RWPE2 (cell line): ENCODE measurements at regions not wholly inside any gene's neighbourhood (a gene's known extent, or its start where the extent isn't known, plus 50 kb on each side); places are given as distances from the start of the nearest gene placed in this dataset.

ENCODE experiments used
- ATAC-seq: fragments of 200-7000 bp; cut with Tn5 transposase; 3 replicates; pipeline ENCODE4 v1.9.1; 2021; ENCODE audit warnings: low read depth
- DNase-seq: peaks from one replicate; pipeline ENCODE4 v3.0.0-alpha.2; 2020; ENCODE audit warnings: low spot score
- H3K27ac ChIP-seq: fragments of 450-650 bp; 2 replicates; pipeline ENCODE4 v1.5.1; 2017; ENCODE audit warnings: mild to moderate bottlenecking; ENCODE audit not compliant: poor library complexity, severe bottlenecking
- H3K27me3 ChIP-seq: fragments of 250-450 bp; sonication (Bioruptor Pico); 2 replicates; pipeline ENCODE4 v1.5.1; 2021; ENCODE audit warnings: mild to moderate bottlenecking, moderate library complexity; ENCODE audit not compliant: insufficient read depth, poor library complexity, severe bottlenecking
- H3K36me3 ChIP-seq: fragments of 250-450 bp; sonication (Bioruptor Pico); 2 replicates; pipeline ENCODE4 v1.5.1; 2020; ENCODE audit warnings: low read depth, mild to moderate bottlenecking, moderate library complexity
- H3K4me1 ChIP-seq: fragments of 250-450 bp; sonication (Bioruptor Pico); 2 replicates; pipeline ENCODE4 v1.5.1; 2021; ENCODE audit warnings: mild to moderate bottlenecking, moderate library complexity; ENCODE audit not compliant: insufficient read depth, poor library complexity, severe bottlenecking
- H3K4me3 ChIP-seq: fragments of 250-450 bp; sonication (Bioruptor Pico); 2 replicates; pipeline ENCODE4 v1.5.1; 2021; ENCODE audit warnings: mild to moderate bottlenecking, moderate library complexity; ENCODE audit not compliant: severe bottlenecking
- H3K9me3 ChIP-seq: fragments of 250-450 bp; sonication (Bioruptor Pico); 2 replicates; pipeline ENCODE4 v1.5.1; 2021; ENCODE audit warnings: mild to moderate bottlenecking, moderate library complexity; ENCODE audit not compliant: severe bottlenecking
- CTCF ChIP-seq: fragments of 450-650 bp; IDR thresholded peaks from one replicate; pipeline ENCODE4 v1.5.1; 2017; ENCODE audit warnings: mild to moderate bottlenecking, moderate library complexity; ENCODE audit not compliant: poor library complexity, severe bottlenecking

GRCh38 chr1:222062640-222063039 lies 320.8 kb upstream of the DUSP10 start:
- Histone ChIP-seq H3K27me3 (no peaks in the 10 kb centered on the region), H3K9me3 (no peaks in the 10 kb centered on the region), H3K27ac (no peak overlapping the region), H3K36me3 (no peaks in the 10 kb centered on the region), H3K4me1 (no peaks in the 10 kb centered on the region), H3K4me3 (no peak overlapping the region)
- no peak for TF ChIP-seq CTCF
- no peak for ATAC-seq
- no peak for DNase-seq

- TF ChIP-seq CTCF: no peak
- H3K9me3 ChIP-seq: no peaks in the 10 kb centered on the region
- H3K27ac ChIP-seq: no peak overlapping the region
- ATAC-seq: no peak
- no peaks in the 10 kb centered on the region for H3K4me1 ChIP-seq
- no peaks in the 10 kb centered on the region for H3K36me3 ChIP-seq
- H3K4me3 ChIP-seq: no peak overlapping the region
- no peaks in the 10 kb centered on the region for H3K27me3 ChIP-seq
- DNase-seq: no peak
Observed at GRCh38 chr1:222061711-222062359, 319.9 kb upstream of the DUSP10 start.

GRCh38 chr1:222060210-222060916 lies 318.5 kb upstream of the DUSP10 start:
- Histone ChIP-seq H3K27ac (no peak overlapping the region), H3K4me3 (no peak overlapping the region), H3K27me3 (no peaks in the 10 kb centered on the region), H3K9me3 (no peaks in the 10 kb centered on the region), H3K4me1 (no peaks in the 10 kb centered on the region), H3K36me3 (no peaks in the 10 kb centered on the region)
- DNase-seq (no peak), ATAC-seq (no peak)
- TF ChIP-seq CTCF: no peak

- Histone ChIP-seq H3K4me3 (no peak overlapping the region), H3K4me1 (no peaks in the 10 kb centered on the region), H3K27ac (no peak overlapping the region), H3K36me3 (no peaks in the 10 kb centered on the region), H3K27me3 (no peaks in the 10 kb centered on the region), H3K9me3 (no peaks in the 10 kb centered on the region)
- ATAC-seq: no peak
- no peak for TF ChIP-seq CTCF
- DNase-seq: no peak
Observed at GRCh38 chr1:222058249-222058648, 316.4 kb upstream of the DUSP10 start.

- no peaks in the 10 kb centered on the region for H3K27me3 ChIP-seq
- no peaks in the 10 kb centered on the region for H3K9me3 ChIP-seq
- H3K36me3 ChIP-seq: no peaks in the 10 kb centered on the region
- no peak overlapping the region for H3K27ac ChIP-seq
- no peaks in the 10 kb centered on the region for H3K4me1 ChIP-seq
- H3K4me3 ChIP-seq: no peak overlapping the region
- ATAC-seq (no peak), DNase-seq (no peak)
- no peak for TF ChIP-seq CTCF
Observed at GRCh38 chr1:222057162-222057561, 315.3 kb upstream of the DUSP10 start.
